MG63 (cell line): ENCODE measurements at regions not wholly inside any gene's neighbourhood (a gene's known extent, or its start where the extent isn't known, plus 50 kb on each side); places are given as distances from the start of the nearest gene placed in this dataset.
A peak's percentile ranks its signal among the peaks of the same experiment; 100 is the strongest.
"Not testable (repeated sequence)": the region's sequence is repeated elsewhere in the genome, so short reads cannot be mapped to it uniquely, and the experiment has no call there.

Experiments used
- DNase-seq: peaks from one replicate; pipeline ENCODE4 v3.0.0-alpha.2; 2020
- H3K27me3 ChIP-seq: fragments of 250-450 bp; sonication (Bioruptor Pico); 2 replicates; pipeline ENCODE4 v1.5.1; 2020; ENCODE audit warnings: mild to moderate bottlenecking, moderate library complexity
- H3K36me3 ChIP-seq: fragments of 250-450 bp; sonication (Bioruptor Pico); 2 replicates; pipeline ENCODE4 v1.5.1; 2020; ENCODE audit warnings: mild to moderate bottlenecking, moderate library complexity
- H3K4me3 ChIP-seq: fragments of 250-450 bp; sonication (Bioruptor Pico); 2 replicates; pipeline ENCODE4 v1.5.1; 2020; ENCODE audit warnings: mild to moderate bottlenecking, moderate library complexity
- H3K9me3 ChIP-seq: fragments of 250-450 bp; sonication (Bioruptor Pico); 2 replicates; pipeline ENCODE4 v1.5.1; 2020; ENCODE audit warnings: mild to moderate bottlenecking, moderate library complexity

DNA sequence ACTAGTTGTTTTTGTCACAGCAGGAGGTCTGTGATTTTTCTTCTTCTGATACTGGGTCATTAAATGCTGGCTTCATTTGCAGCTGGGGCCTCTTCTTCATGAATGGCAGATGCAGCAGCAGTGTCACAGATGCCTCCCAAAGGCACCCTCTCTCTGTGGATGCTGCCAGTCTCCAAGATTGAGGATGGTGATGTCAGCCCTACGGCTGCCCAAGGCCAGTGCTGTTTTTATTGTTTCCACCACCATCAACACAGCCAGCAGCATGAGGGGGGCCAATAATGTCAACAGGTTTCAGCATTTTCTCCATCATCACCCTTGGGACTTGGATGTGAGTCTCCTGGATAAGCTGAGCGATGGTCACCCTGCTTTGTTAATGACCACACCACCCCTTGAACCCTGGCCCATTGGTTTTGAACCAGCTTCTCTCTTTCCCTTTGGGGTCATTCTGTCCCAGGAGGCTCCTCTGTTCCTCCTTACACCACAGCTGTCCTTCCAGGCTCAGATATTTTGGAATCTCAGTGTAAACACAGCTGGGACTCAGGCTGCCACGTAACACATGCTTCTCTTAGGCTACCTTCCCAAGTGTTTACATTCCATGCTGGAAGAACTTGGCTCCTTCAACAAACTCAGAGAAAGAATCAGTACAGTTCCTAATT is 151.7 kb upstream of the DDHD1 start:
- H3K27me3 ChIP-seq = no peaks in the 10 kb centered on the region
- DNase-seq = no peak
- H3K9me3 ChIP-seq = no peaks in the 10 kb centered on the region
- H3K4me3 ChIP-seq = no peak overlapping the region
- H3K36me3 ChIP-seq = no peaks in the 10 kb centered on the region

DNA sequence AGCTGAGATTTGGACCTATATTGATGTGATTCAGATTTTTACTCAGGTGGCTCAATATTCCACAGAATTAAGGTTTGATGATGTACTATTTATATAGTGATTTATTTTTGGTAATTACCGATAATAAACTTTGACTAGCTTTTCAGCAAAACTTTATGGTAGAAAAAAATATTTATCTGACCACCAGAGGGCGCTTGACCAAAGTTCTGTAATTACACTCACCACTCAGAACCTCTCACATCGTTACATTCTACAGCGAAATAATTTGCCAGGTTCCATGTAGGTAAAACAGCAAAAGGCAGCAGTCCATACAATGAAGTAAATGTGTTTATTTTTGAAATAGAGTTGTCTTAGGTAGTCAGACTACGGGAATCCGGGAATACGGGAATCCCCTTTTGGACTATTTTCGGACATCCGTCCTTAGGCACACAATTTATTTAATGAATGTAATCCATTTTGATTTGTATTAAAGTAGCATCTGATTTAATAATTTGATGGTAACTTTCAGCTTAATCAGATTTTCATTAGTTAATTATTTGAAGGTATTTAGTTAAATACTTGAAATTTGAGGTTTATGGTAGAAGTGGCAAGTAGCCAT is 143.0 kb upstream of the DDHD1 start:
- Histone ChIP-seq H3K4me3 (no peak overlapping the region), H3K9me3 (no peaks in the 10 kb centered on the region), H3K27me3 (no peaks in the 10 kb centered on the region), H3K36me3 (no peaks in the 10 kb centered on the region)
- no peak for DNase-seq

GRCh38 chr14:53295372-53295771 is 142.2 kb upstream of the DDHD1 start:
- Histone ChIP-seq H3K9me3 (no peaks in the 10 kb centered on the region), H3K27me3 (no peaks in the 10 kb centered on the region), H3K36me3 (no peaks in the 10 kb centered on the region), H3K4me3 (no peak overlapping the region)
- DNase-seq = no peak

GRCh38 chr14:53286301-53286700 is 133.2 kb upstream of the DDHD1 start:
- no peak for DNase-seq
- no peaks in the 10 kb centered on the region for H3K27me3 ChIP-seq
- H3K4me3 ChIP-seq = no peak overlapping the region
- H3K9me3 ChIP-seq = no peaks in the 10 kb centered on the region
- no peaks in the 10 kb centered on the region for H3K36me3 ChIP-seq

- DNase-seq = no peak
- no peaks in the 10 kb centered on the region for H3K27me3 ChIP-seq
- H3K9me3 ChIP-seq = no peaks in the 10 kb centered on the region
- no peak overlapping the region for H3K4me3 ChIP-seq
- H3K36me3 ChIP-seq = no peaks in the 10 kb centered on the region
These were observed 132.7 kb upstream of the DDHD1 start for GRCh38 chr14:53285821-53286220.

- DNase-seq = no peak
- Histone ChIP-seq H3K36me3 (no peaks in the 10 kb centered on the region), H3K27me3 (no peaks in the 10 kb centered on the region), H3K4me3 (no peak overlapping the region), H3K9me3 (no peaks in the 10 kb centered on the region)
These were observed 131.9 kb upstream of the DDHD1 start for GRCh38 chr14:53285064-53285463.

GRCh38 chr14:53278602-53279506 is 125.7 kb upstream of the DDHD1 start:
- DNase-seq = peak; percentile 52
- H3K9me3 ChIP-seq = no peaks in the 10 kb centered on the region

GRCh38 chr14:53273671-53274072 is 120.5 kb upstream of the DDHD1 start:
- no peaks in the 10 kb centered on the region for H3K27me3 ChIP-seq
- H3K4me3 ChIP-seq = no peak overlapping the region
- DNase-seq = no peak
- no peaks in the 10 kb centered on the region for H3K9me3 ChIP-seq
- H3K36me3 ChIP-seq = no peaks in the 10 kb centered on the region

More at GRCh38 chr14:53278602-53279506, 125.7 kb upstream of the DDHD1 start:
- H3K36me3 ChIP-seq = no peaks in the 10 kb centered on the region
- no peak overlapping the region for H3K4me3 ChIP-seq
- H3K27me3 ChIP-seq = no peaks in the 10 kb centered on the region

- Histone ChIP-seq H3K4me3 (no peak overlapping the region), H3K9me3 (no peaks in the 10 kb centered on the region), H3K36me3 (no peaks in the 10 kb centered on the region), H3K27me3 (no peaks in the 10 kb centered on the region)
- DNase-seq = no peak
These were observed 111.9 kb upstream of the DDHD1 start for GRCh38 chr14:53265025-53265424.

- no peak for DNase-seq
- no peak overlapping the region for H3K4me3 ChIP-seq
- H3K36me3 ChIP-seq = no peaks in the 10 kb centered on the region
- H3K27me3 ChIP-seq = no peaks in the 10 kb centered on the region
- H3K9me3 ChIP-seq = no peaks in the 10 kb centered on the region
These were observed 107.8 kb upstream of the DDHD1 start for GRCh38 chr14:53260928-53261327.

DNA sequence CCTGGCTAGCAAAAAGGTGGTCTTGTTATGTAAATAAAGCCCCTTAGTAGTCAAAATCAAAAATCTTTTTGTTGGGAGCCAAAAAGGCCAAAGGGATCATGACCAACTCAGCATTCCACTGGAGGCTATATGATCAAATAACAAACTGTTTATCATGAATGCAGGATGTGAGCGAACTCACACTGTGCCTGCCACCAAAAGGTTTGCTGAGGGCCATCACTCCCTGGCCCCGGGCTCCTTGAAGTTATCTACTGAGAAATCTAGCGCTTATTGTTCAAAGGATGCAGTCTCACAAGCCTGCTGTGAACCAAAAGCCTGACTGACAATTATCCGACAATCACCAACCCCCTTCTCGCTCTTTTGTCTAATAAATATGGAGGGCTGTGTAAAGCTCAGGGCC is 107.2 kb upstream of the DDHD1 start:
- no peaks in the 10 kb centered on the region for H3K27me3 ChIP-seq
- H3K36me3 ChIP-seq = no peaks in the 10 kb centered on the region
- no peak for DNase-seq
- H3K4me3 ChIP-seq = no peak overlapping the region
- H3K9me3 ChIP-seq = no peaks in the 10 kb centered on the region

GRCh38 chr14:53252141-53252540 is 99.0 kb upstream of the DDHD1 start:
- Histone ChIP-seq H3K36me3 (no peaks in the 10 kb centered on the region), H3K4me3 (no peak overlapping the region), H3K9me3 (no peaks in the 10 kb centered on the region), H3K27me3 (no peaks in the 10 kb centered on the region)
- DNase-seq = no peak

DNA sequence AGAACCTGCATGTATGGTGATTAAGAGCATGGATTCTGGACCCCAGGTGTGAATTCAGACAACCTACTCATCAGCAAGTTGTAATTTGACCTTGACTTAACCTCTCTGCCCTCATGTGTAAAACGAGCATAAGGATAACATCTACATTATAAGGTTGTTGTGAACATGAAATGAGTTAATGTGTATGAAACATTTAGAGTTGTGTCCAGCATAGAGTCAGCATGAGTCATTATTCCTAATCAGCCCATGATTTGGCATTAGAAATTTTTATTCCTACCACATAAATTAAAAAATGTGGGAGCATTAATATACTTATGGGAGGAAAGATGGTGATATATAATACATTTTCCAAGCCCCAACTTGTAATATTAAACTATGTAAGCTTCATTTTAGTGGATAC is 95.9 kb upstream of the DDHD1 start:
- DNase-seq = no peak
- Histone ChIP-seq H3K4me3 (no peak overlapping the region), H3K36me3 (no peaks in the 10 kb centered on the region), H3K27me3 (no peaks in the 10 kb centered on the region), H3K9me3 (no peaks in the 10 kb centered on the region)

- DNase-seq = no peak
- no peaks in the 10 kb centered on the region for H3K36me3 ChIP-seq
- no peaks in the 10 kb centered on the region for H3K27me3 ChIP-seq
- no peak overlapping the region for H3K4me3 ChIP-seq
- H3K9me3 ChIP-seq = no peaks in the 10 kb centered on the region
These were observed 94.7 kb upstream of the DDHD1 start for GRCh38 chr14:53247596-53248370.

DNA sequence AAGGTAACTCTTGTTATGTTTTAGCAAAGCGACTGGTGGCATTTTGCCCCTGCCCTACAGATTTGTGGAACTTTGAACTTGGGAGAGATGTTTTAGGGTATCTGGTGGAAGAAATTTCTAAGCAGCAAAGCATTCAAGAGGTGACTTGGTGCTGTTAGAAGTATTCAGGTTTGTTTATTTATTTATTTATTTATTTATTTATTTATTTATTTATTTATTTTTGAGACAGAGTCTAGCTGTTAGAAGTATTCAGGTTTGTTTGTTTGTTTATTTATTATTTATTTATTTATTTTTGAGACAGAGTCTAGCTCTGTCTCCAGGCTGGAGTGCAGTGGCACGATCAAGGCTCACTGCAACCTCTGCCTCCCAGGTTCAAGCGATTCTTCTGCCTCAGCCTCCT is 89.8 kb upstream of the DDHD1 start:
- not testable (repeated sequence) for DNase-seq, H3K27me3 ChIP-seq, H3K9me3 ChIP-seq, H3K36me3 ChIP-seq, H3K4me3 ChIP-seq

DNA sequence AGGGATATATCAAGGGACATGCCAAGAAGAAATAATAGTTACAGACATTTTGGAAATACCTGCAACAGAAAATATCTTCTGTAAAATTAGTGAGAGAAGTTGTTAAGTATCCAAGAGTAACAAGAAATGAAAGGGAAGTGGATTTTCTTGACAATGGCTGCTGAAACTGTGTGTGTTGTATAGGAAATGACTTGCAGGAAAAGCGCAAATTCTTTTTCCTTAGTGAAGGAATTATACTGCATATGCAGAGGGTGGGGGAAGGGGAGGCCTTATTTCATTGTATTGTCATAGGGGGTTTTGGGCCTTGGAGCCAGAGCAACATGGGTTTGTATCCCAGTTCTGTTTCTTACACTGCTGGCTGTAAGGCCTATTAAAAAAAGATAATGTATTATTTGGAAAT is 84.4 kb upstream of the DDHD1 start:
- no peaks in the 10 kb centered on the region for H3K36me3 ChIP-seq
- no peaks in the 10 kb centered on the region for H3K27me3 ChIP-seq
- no peak for DNase-seq
- no peaks in the 10 kb centered on the region for H3K9me3 ChIP-seq
- H3K4me3 ChIP-seq = no peak overlapping the region

GRCh38 chr14:53236708-53237107 is 83.6 kb upstream of the DDHD1 start:
- H3K36me3 ChIP-seq = no peaks in the 10 kb centered on the region
- H3K4me3 ChIP-seq = no peak overlapping the region

More at GRCh38 chr14:53236708-53237107, 83.6 kb upstream of the DDHD1 start:
- DNase-seq = no peak
- H3K27me3 ChIP-seq = no peaks in the 10 kb centered on the region
- no peaks in the 10 kb centered on the region for H3K9me3 ChIP-seq
